ENCODE measurements at regions not wholly inside any gene's neighbourhood (a gene's known extent, or its start where the extent isn't known, plus 50 kb on each side); places are given as distances from the start of the nearest gene placed in this dataset.

DNA sequence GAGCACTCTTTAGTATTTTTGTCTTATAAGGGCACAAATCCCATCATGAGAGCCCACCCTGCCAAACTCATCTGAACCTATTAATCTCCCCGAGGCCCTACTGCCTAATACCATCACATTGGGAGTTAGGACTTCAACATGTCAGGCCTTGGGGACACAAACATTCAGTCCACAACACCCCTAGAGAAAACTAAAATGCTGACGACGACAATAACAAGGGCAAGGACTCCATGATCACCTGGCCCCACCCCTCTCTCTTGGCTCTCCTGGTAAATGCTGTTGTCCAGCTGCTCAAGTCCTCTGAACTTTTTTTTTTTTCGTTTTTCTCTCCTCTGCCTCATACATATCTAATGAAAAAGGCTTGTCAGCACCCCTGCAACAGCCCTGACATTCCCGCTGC is 118.8 kb upstream of the MKI67 start:
- 77% methylated on average over 5 of the region's 5 CpGs for WGBS
- no peaks in the 10 kb centered on the region for H3K27me3 ChIP-seq (ENCODE audit: control insufficient read depth in 4 of 4, insufficient read depth in 4 of 4, low read length in 3 of 4)
- H3K27ac ChIP-seq (ENCODE audit: low read depth in 1 of 2, low read length in 2 of 2), result no peak overlapping the region
- H3K9ac ChIP-seq (ENCODE audit: low read depth in 1 of 2, low read length in 2 of 2), result no peak overlapping the region
- no peak for DNase-seq (ENCODE audit: low spot score)
- H3K4me3 ChIP-seq (ENCODE audit: low read depth in 1 of 3, low read length in 3 of 3), result no peak overlapping the region
- H3K9me3 ChIP-seq (ENCODE audit: control insufficient read depth in 4 of 4, low read length in 3 of 4), result no peaks in the 10 kb centered on the region
- TF ChIP-seq RXRA (IDR thresholded peaks at IDR 0.05), result no peak
- no peak for TF ChIP-seq HNF4A (conservative IDR thresholded peaks at IDR 0.05)
- TF ChIP-seq ZBTB33 (IDR thresholded peaks at IDR 0.05), result no peak
- no peaks in the 10 kb centered on the region for H3K36me3 ChIP-seq (ENCODE audit: control insufficient read depth in 4 of 4, insufficient read depth in 3 of 4, low read depth in 1 of 4, low read length in 3 of 4)
- no peaks in the 10 kb centered on the region for H3K4me1 ChIP-seq (ENCODE audit: control insufficient read depth in 4 of 4, insufficient read depth in 4 of 4, low read length in 3 of 4)

DNA sequence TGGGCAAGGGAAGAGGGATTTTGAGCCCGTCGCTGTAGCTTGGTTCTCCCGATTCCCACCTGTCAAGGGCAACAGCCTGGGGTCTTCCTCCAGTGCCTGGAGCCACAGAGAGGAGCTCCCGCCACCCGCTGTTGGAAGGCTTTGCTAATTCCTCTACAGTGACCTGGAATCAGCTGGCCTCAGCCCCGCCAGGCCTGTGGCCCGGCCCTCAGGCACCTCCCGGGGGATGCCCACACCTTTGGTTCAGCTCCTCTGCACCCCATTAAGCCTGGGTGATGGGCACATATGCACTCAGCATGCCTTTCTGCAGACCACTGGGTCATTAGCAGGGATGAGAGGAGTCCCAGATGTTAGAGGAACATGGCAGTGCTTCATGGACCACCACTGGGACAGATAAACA is 121.4 kb upstream of the MKI67 start:
- Histone ChIP-seq H3K9ac (ENCODE audit: low read depth in 1 of 2, low read length in 2 of 2) (no peak overlapping the region), H3K9me3 (ENCODE audit: control insufficient read depth in 4 of 4, low read length in 3 of 4) (no peaks in the 10 kb centered on the region), H3K4me3 (ENCODE audit: low read depth in 1 of 3, low read length in 3 of 3) (no peak overlapping the region), H3K36me3 (ENCODE audit: control insufficient read depth in 4 of 4, insufficient read depth in 3 of 4, low read depth in 1 of 4, low read length in 3 of 4) (no peaks in the 10 kb centered on the region), H3K27me3 (ENCODE audit: control insufficient read depth in 4 of 4, insufficient read depth in 4 of 4, low read length in 3 of 4) (peaks cover 0 to 2% (median 0%) of the 10 kb centered on the region in 4 donors), H3K4me1 (ENCODE audit: control insufficient read depth in 4 of 4, insufficient read depth in 4 of 4, low read length in 3 of 4) (no peaks in the 10 kb centered on the region), H3K27ac (ENCODE audit: low read depth in 1 of 2, low read length in 2 of 2) (no peak overlapping the region)
- TF ChIP-seq SP1 (IDR thresholded peaks at IDR 0.05) (no peak), ZBTB33 (IDR thresholded peaks at IDR 0.05) (no peak), GABPA (IDR thresholded peaks at IDR 0.05 in 1 of 2, conservative IDR thresholded peaks at IDR 0.05 in 1 of 2) (no peak), HNF4G (IDR thresholded peaks at IDR 0.05) (no peak), HNF4A (conservative IDR thresholded peaks at IDR 0.05) (no peak), YY1 (IDR thresholded peaks at IDR 0.05) (no peak), TAF1 (conservative IDR thresholded peaks at IDR 0.05) (no peak)
- TF ChIP-seq, protein P1, sequence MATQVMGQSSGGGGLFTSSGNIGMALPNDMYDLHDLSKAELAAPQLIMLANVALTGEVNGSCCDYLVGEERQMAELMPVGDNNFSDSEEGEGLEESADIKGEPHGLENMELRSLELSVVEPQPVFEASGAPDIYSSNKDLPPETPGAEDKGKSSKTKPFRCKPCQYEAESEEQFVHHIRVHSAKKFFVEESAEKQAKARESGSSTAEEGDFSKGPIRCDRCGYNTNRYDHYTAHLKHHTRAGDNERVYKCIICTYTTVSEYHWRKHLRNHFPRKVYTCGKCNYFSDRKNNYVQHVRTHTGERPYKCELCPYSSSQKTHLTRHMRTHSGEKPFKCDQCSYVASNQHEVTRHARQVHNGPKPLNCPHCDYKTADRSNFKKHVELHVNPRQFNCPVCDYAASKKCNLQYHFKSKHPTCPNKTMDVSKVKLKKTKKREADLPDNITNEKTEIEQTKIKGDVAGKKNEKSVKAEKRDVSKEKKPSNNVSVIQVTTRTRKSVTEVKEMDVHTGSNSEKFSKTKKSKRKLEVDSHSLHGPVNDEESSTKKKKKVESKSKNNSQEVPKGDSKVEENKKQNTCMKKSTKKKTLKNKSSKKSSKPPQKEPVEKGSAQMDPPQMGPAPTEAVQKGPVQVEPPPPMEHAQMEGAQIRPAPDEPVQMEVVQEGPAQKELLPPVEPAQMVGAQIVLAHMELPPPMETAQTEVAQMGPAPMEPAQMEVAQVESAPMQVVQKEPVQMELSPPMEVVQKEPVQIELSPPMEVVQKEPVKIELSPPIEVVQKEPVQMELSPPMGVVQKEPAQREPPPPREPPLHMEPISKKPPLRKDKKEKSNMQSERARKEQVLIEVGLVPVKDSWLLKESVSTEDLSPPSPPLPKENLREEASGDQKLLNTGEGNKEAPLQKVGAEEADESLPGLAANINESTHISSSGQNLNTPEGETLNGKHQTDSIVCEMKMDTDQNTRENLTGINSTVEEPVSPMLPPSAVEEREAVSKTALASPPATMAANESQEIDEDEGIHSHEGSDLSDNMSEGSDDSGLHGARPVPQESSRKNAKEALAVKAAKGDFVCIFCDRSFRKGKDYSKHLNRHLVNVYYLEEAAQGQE (IDR thresholded peaks at IDR 0.05), result no peak
- no peak for DNase-seq (ENCODE audit: low spot score)
- 95% methylated on average over 8 of the region's 8 CpGs for WGBS

GRCh38 chr10:128254476-128254875 is 128.3 kb upstream of the MKI67 start:
- WGBS, result 65% methylated on average over 2 of the region's 2 CpGs
- Histone ChIP-seq H3K27me3 (ENCODE audit: control insufficient read depth in 4 of 4, insufficient read depth in 4 of 4, low read length in 3 of 4) (peaks cover 0 to 11% (median 0%) of the 10 kb centered on the region in 4 donors), H3K9me3 (ENCODE audit: control insufficient read depth in 4 of 4, low read length in 3 of 4) (no peaks in the 10 kb centered on the region), H3K4me3 (ENCODE audit: low read depth in 1 of 3, low read length in 3 of 3) (no peak overlapping the region), H3K27ac (ENCODE audit: low read depth in 1 of 2, low read length in 2 of 2) (no peak overlapping the region), H3K36me3 (ENCODE audit: control insufficient read depth in 4 of 4, insufficient read depth in 3 of 4, low read depth in 1 of 4, low read length in 3 of 4) (no peaks in the 10 kb centered on the region), H3K4me1 (ENCODE audit: control insufficient read depth in 4 of 4, insufficient read depth in 4 of 4, low read length in 3 of 4) (no peaks in the 10 kb centered on the region), H3K9ac (ENCODE audit: low read depth in 1 of 2, low read length in 2 of 2) (no peak overlapping the region)
- DNase-seq (ENCODE audit: low spot score), result no peak
- TF ChIP-seq YY1 (IDR thresholded peaks at IDR 0.05) (no peak), RAD21 (IDR thresholded peaks at IDR 0.05) (no peak), ATF3 (IDR thresholded peaks at IDR 0.05) (no peak), CTCF (IDR thresholded peaks at IDR 0.05; ENCODE audit: low read depth, low read length, missing input control) (no peak), GABPA (IDR thresholded peaks at IDR 0.05 in 1 of 2, conservative IDR thresholded peaks at IDR 0.05 in 1 of 2) (no peak)
- TF ChIP-seq, protein P2, sequence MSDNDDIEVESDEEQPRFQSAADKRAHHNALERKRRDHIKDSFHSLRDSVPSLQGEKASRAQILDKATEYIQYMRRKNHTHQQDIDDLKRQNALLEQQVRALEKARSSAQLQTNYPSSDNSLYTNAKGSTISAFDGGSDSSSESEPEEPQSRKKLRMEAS (IDR thresholded peaks at IDR 0.05), result no peak
- TF ChIP-seq, protein P1 (IDR thresholded peaks at IDR 0.05), result no peak

All from liver (tissue), 8 donors.